ENCODE measurements at regions not wholly inside any gene's neighbourhood (a gene's known extent, or its start where the extent isn't known, plus 50 kb on each side); places are given as distances from the start of the nearest gene placed in this dataset.

- no peak for TF ChIP-seq EZH2phosphoT487 (IDR thresholded peaks at IDR 0.05; ENCODE audit: insufficient read depth, low read depth)
- TF ChIP-seq EZH2 (IDR thresholded peaks at IDR 0.05; ENCODE audit: insufficient read depth, poor library complexity, severe bottlenecking), result no peak
These were observed 105.9 kb upstream of the GNAI1 start for GRCh38 chr7:80028717-80029116.

Measured in GM23248 (cell line).